ENCODE measurements at regions not wholly inside any gene's neighbourhood (a gene's known extent, or its start where the extent isn't known, plus 50 kb on each side); places are given as distances from the start of the nearest gene placed in this dataset.

GRCh38 chr16:79811541-79811940, 211.0 kb upstream of the MAF start:
- TF ChIP-seq CTCF (conservative IDR thresholded peaks at IDR 0.05), result no peak
- TF ChIP-seq EZH2 (IDR thresholded peaks at IDR 0.05; ENCODE audit: low read depth), result no peak

Data from PC-9 (cell line).